Activated B cell treated with CpG ODN at 0.5 μM for 24 hours (primary cell): ENCODE measurements at regions not wholly inside any gene's neighbourhood (a gene's known extent, or its start where the extent isn't known, plus 50 kb on each side); places are given as distances from the start of the nearest gene placed in this dataset.

ENCODE experiments used
- ATAC-seq: fragments of 200-7000 bp; cut with Tn5 transposase; one replicate; pipeline ENCODE4 v1.10.0; 2021; ENCODE audit warnings: low read depth, mild to moderate bottlenecking, moderate library complexity
- CTCF ChIA-PET: fragments of 350-600 bp; sonication (Branson Sonifier 250); formaldehyde crosslinking; loops from one replicate; lab custom pipeline; 2021; ENCODE audit warnings: antibody characterized with exemption; lab: Charles Lee
- POLR2A ChIA-PET: fragments of 350-600 bp; sonication (Branson Sonifier 250); formaldehyde crosslinking; loops from one replicate; lab custom pipeline; 2021; ENCODE audit warnings: antibody characterized with exemption; lab: Charles Lee
- DNase-seq: peaks from one replicate; pipeline ENCODE4 v3.0.0; 2022
- H3K27ac Mint-ChIP-seq: one replicate; pipeline ENCODE4 v1.8.0; 2020; ENCODE audit warnings: mixed read lengths
- H3K27me3 Mint-ChIP-seq: one replicate; pipeline ENCODE4 v1.8.0; 2021; ENCODE audit warnings: mixed read lengths
- H3K36me3 Mint-ChIP-seq: one replicate; pipeline ENCODE4 v1.8.0; 2021; ENCODE audit warnings: low read depth, mixed read lengths
- H3K4me1 Mint-ChIP-seq: one replicate; pipeline ENCODE4 v1.8.0; 2021; ENCODE audit warnings: mixed read lengths
- H3K4me3 Mint-ChIP-seq: one replicate; pipeline ENCODE4 v1.8.0; 2020; ENCODE audit warnings: mild to moderate bottlenecking, mixed read lengths
- H3K9me3 Mint-ChIP-seq: one replicate; pipeline ENCODE4 v1.8.0; 2020; ENCODE audit warnings: mixed read lengths
- CTCF ChIP-seq: fragments of 200-600 bp; IDR thresholded peaks from one replicate; pipeline ENCODE4 v1.8.0; 2022; ENCODE audit warnings: antibody characterized with exemption, mild to moderate bottlenecking
- intact Hi-C: fragments of 100-400 bp; cut with micrococcal nuclease; formaldehyde crosslinking; loops from one replicate; pipeline ENCODE4 v1.15.1; 2024

GRCh38 chr2:122755281-122755780 lies 999.9 kb downstream of the TSN start:
- Mint-ChIP-seq H3K4me3 (no peak overlapping the region), H3K27ac (no peak overlapping the region), H3K36me3 (no peaks in the 10 kb centered on the region), H3K9me3 (peaks cover 4% of the 10 kb centered on the region), H3K4me1 (no peaks in the 10 kb centered on the region), H3K27me3 (no peaks in the 10 kb centered on the region)
- DNase-seq (no peak), ATAC-seq (no peak)
- no peak for TF ChIP-seq CTCF
- ChIA-PET POLR2A (no interaction called here), CTCF (no interaction called here)
- intact Hi-C loops, result no loop called here

GRCh38 chr2:122758967-122759366 lies 1003.5 kb downstream of the TSN start:
- Mint-ChIP-seq H3K4me3 (no peak overlapping the region), H3K4me1 (no peaks in the 10 kb centered on the region), H3K9me3 (peaks cover 9% of the 10 kb centered on the region), H3K27me3 (no peaks in the 10 kb centered on the region), H3K36me3 (no peaks in the 10 kb centered on the region), H3K27ac (no peak overlapping the region)
- ATAC-seq (no peak), DNase-seq (no peak)
- no peak for TF ChIP-seq CTCF
- ChIA-PET CTCF (no interaction called here), POLR2A (no interaction called here)
- intact Hi-C loops, result no loop called here

- intact Hi-C loops, result no loop called here
- ChIA-PET CTCF (no interaction called here), POLR2A (no interaction called here)
- no peak for ATAC-seq
- no peak for TF ChIP-seq CTCF
- Mint-ChIP-seq H3K4me1 (no peaks in the 10 kb centered on the region), H3K4me3 (no peak overlapping the region), H3K27ac (no peak overlapping the region), H3K36me3 (no peaks in the 10 kb centered on the region), H3K9me3 (peaks cover 11% of the 10 kb centered on the region), H3K27me3 (no peaks in the 10 kb centered on the region)
- DNase-seq, result no peak
Measured at GRCh38 chr2:122764014-122764413, 1008.6 kb downstream of the TSN start.

- DNase-seq (no peak), ATAC-seq (no peak)
- CTCF ChIA-PET, result no interaction called here
- TF ChIP-seq CTCF, result no peak
- Mint-ChIP-seq H3K4me3 (no peak overlapping the region), H3K36me3 (no peaks in the 10 kb centered on the region), H3K4me1 (no peaks in the 10 kb centered on the region), H3K27me3 (no peaks in the 10 kb centered on the region), H3K9me3 (peaks cover 13% of the 10 kb centered on the region), H3K27ac (no peak overlapping the region)
- POLR2A ChIA-PET, result no interaction called here
- intact Hi-C loops, result no loop called here
Measured at GRCh38 chr2:122780251-122780650, 1024.8 kb downstream of the TSN start.

GRCh38 chr2:122794100-122794499 lies 1038.6 kb downstream of the TSN start:
- no peak for ATAC-seq
- no peaks in the 10 kb centered on the region for H3K4me1 Mint-ChIP-seq
- ChIA-PET CTCF (no interaction called here), POLR2A (no interaction called here)
- H3K4me3 Mint-ChIP-seq, result no peak overlapping the region
- TF ChIP-seq CTCF, result no peak
- H3K9me3 Mint-ChIP-seq, result peaks cover 8% of the 10 kb centered on the region
- no peak for DNase-seq
- intact Hi-C loops, result no loop called here
- H3K36me3 Mint-ChIP-seq, result no peaks in the 10 kb centered on the region
- no peak overlapping the region for H3K27ac Mint-ChIP-seq
- H3K27me3 Mint-ChIP-seq, result no peaks in the 10 kb centered on the region
